Fibroblast of lung (primary cell): ENCODE measurements at regions not wholly inside any gene's neighbourhood (a gene's known extent, or its start where the extent isn't known, plus 50 kb on each side); places are given as distances from the start of the nearest gene placed in this dataset.

Experiments used
- CTCF ChIP-seq, 2 donors: IDR thresholded peaks in 1 of 2; conservative IDR thresholded peaks in 1 of 2; 1 replicate in 1 of 2; 2 replicates in 1 of 2; pipeline ENCODE4 v1.5.1; 2011 to 2012; ENCODE audit warnings: low read length in 2 of 2, control low read depth in 1 of 2, inconsistent platforms in 1 of 2, low read depth in 1 of 2, mild to moderate bottlenecking in 1 of 2
- EZH2 ChIP-seq: IDR thresholded peaks from 2 replicates; pipeline ENCODE4 v1.5.1; 2012; ENCODE audit warnings: low read length, control low read depth, mild to moderate bottlenecking; ENCODE audit errors: missing control alignments

GRCh38 chr5:148725675-148726074 is 71.3 kb upstream of the HTR4 start:
- TF ChIP-seq CTCF (conservative IDR thresholded peaks at IDR 0.05 in 1 of 2, IDR thresholded peaks at IDR 0.05 in 1 of 2; ENCODE audit: low read depth in 1 of 2, low read length in 2 of 2) (no peak), EZH2 (no peak)
